ENCODE measurements at regions not wholly inside any gene's neighbourhood (a gene's known extent, or its start where the extent isn't known, plus 50 kb on each side); places are given as distances from the start of the nearest gene placed in this dataset.
"Not testable (repeated sequence)": the region's sequence is repeated elsewhere in the genome, so short reads cannot be mapped to it uniquely, and the experiment has no call there.

DNA sequence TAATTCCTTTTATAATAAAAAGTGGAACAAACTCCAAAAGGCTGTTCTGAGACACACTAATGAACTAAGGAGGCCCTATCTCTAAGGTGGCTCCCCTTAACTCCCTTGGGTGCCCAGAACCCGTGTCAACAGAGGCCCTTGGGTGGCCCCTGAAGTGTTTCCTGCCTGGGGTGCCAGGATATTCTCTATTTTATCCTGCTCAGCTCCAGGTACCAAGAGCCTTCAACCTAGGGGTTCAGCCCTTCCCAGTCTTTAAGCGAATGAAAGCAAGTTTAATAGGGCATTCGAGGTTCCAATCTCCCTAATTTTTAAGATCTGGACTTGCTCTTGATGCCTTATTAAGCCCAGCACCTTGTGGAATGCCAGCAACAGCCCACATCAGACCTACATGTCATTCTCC, 64.4 kb upstream of the MYO3A start:
- DNase-seq: no peak

DNA sequence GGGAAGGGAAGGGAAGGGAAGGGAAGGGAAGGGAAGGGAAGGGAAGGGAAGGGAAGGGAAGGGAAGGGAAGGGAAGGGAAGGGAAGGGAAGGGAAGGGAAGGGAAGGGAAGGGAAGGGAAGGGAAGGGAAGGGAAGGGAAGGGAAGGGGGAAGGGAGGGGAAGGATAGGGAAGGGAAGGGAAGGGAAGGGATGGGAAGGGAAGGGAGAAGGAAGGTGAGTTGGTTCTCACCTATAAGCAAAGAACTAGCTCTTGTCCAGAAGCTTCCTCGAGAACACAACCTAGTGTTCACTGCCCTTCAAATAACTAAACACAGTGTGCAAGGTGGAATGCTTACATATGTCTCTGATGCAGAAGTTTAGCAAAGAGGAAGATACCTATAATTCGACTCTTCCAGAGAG, 59.6 kb upstream of the MYO3A start:
- not testable (repeated sequence) for DNase-seq

DNA sequence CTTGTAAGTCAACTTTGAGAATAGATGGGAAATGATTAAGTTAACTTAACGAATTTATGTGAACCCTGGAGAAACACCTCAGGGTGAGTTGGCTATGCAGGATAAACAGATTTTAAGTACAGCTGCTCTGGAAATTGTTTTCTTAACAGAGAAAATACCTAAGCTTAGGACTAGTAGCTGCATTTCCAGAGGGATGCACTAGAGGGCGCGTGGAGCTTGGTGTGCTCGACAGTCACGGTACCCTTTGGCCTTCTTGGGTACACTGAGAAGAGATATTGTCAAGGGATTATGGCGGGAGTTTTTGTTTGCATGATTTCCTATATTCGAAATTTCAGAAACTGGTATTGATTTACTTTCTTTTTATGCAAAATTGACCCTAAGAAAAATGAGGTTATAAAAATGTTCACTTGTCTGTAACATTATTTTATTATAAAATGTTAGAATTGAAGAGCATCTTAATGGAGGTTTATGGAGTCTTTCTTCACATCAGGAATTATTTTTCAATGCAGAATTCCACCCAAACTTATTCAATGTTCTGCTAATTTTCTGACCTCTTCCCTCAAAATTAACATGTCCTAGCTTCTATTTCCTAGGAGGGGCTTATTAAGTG, 58.4 kb upstream of the MYO3A start:
- peak; percentile 62 for DNase-seq

DNA sequence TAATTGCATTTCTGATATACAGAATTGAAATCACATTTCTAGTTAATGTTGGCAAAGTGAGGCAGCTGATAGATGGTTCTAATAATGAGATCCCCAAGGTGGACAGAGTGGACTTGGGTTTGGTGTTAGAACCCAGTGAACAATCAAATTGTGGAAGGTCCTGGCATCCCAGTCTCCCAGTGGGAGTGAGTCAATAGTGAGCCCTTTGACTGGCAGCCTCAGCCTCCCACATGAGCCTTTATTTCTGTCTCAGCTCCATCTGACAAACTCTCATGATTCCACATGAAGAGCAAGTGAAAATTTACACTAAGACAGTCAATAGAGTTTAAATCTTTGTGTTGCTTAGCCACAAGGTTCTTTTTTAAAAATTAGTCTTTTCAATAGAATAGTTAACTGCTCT, 56.7 kb upstream of the MYO3A start:
- no peak for DNase-seq
